ENCODE measurements at regions not wholly inside any gene's neighbourhood (a gene's known extent, or its start where the extent isn't known, plus 50 kb on each side); places are given as distances from the start of the nearest gene placed in this dataset.
"Not testable (repeated sequence)": the region's sequence is repeated elsewhere in the genome, so short reads cannot be mapped to it uniquely, and the experiment has no call there.

DNA sequence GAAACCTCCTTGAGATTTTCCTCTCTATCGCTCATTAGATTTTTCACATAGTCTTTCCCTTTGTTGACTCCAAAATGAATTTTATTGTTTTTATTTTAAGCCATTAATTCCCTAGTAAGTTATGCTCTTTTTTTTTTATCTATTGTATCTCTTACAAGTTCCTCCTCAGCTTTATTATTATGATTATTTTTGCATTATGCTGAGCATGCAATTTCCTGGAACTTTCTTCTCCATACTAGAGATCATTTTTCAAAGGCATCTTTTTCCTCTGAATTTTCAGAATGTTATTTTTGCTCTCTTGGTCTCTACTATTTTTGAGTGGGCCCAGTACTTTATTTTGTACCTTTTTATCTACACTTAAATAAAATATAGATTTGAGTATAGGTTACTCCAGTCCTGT, 376.6 kb upstream of the SEMA6A start:
- no peaks in the 10 kb centered on the region for H3K36me3 ChIP-seq
- H3K27ac ChIP-seq = no peak overlapping the region
- no peak for TF ChIP-seq POLR2AphosphoS5 (IDR thresholded peaks at IDR 0.05)
- TF ChIP-seq, protein P1, sequence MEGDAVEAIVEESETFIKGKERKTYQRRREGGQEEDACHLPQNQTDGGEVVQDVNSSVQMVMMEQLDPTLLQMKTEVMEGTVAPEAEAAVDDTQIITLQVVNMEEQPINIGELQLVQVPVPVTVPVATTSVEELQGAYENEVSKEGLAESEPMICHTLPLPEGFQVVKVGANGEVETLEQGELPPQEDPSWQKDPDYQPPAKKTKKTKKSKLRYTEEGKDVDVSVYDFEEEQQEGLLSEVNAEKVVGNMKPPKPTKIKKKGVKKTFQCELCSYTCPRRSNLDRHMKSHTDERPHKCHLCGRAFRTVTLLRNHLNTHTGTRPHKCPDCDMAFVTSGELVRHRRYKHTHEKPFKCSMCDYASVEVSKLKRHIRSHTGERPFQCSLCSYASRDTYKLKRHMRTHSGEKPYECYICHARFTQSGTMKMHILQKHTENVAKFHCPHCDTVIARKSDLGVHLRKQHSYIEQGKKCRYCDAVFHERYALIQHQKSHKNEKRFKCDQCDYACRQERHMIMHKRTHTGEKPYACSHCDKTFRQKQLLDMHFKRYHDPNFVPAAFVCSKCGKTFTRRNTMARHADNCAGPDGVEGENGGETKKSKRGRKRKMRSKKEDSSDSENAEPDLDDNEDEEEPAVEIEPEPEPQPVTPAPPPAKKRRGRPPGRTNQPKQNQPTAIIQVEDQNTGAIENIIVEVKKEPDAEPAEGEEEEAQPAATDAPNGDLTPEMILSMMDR (IDR thresholded peaks at IDR 0.05 in 8 of 11, conservative IDR thresholded peaks at IDR 0.05 in 3 of 11) = no peak
- no peak for TF ChIP-seq POLR2A (IDR thresholded peaks at IDR 0.05)
- no peaks in the 10 kb centered on the region for H3K9me3 ChIP-seq
- intact Hi-C loops (cut with DNase I; ENCODE audit: low total_unique reads) = loop anchor here (10.0 kb wide), 1 partner anchor 366 kb away; no protein-coding TSS in a partner anchor
- no peak overlapping the region for H3K4me3 ChIP-seq
- no peaks in the 10 kb centered on the region for H3K27me3 ChIP-seq (replicated peaks in 1 of 7)
- peaks cover 0 to 4% (median 3%) of the 10 kb centered on the region in 6 donors for H3K4me1 ChIP-seq
- DNase-seq = no peak
- WGBS, 5 donors = 91 to 98% (median 96%) methylated on average over 1 of the region's 1 CpG

- no peaks in the 10 kb centered on the region for H3K9me3 ChIP-seq
- WGBS, 5 donors = 59 to 62% (median 60%) methylated on average over 15 of the region's 15 CpGs
- no peaks in the 10 kb centered on the region for H3K27me3 ChIP-seq (replicated peaks in 1 of 7)
- no peak overlapping the region for H3K4me3 ChIP-seq
- peak; percentile 82 for DNase-seq
- intact Hi-C loops (cut with DNase I; ENCODE audit: low total_unique reads) = loop anchor here (10.0 kb wide), 1 partner anchor 813 kb away; no protein-coding TSS in a partner anchor
- no peaks in the 10 kb centered on the region for H3K36me3 ChIP-seq
- TF ChIP-seq, protein P1 (IDR thresholded peaks at IDR 0.05 in 8 of 11, conservative IDR thresholded peaks at IDR 0.05 in 3 of 11) = peak in 10 of 11 experiments; percentile 12 to 77 (median 70)
- TF ChIP-seq POLR2AphosphoS5 (IDR thresholded peaks at IDR 0.05) = no peak
- peaks cover 0 to 4% (median 3%) of the 10 kb centered on the region in 6 donors for H3K4me1 ChIP-seq
- no peak overlapping the region for H3K27ac ChIP-seq
Measured at GRCh38 chr5:116947691-116948528, 373.3 kb upstream of the SEMA6A start.

DNA sequence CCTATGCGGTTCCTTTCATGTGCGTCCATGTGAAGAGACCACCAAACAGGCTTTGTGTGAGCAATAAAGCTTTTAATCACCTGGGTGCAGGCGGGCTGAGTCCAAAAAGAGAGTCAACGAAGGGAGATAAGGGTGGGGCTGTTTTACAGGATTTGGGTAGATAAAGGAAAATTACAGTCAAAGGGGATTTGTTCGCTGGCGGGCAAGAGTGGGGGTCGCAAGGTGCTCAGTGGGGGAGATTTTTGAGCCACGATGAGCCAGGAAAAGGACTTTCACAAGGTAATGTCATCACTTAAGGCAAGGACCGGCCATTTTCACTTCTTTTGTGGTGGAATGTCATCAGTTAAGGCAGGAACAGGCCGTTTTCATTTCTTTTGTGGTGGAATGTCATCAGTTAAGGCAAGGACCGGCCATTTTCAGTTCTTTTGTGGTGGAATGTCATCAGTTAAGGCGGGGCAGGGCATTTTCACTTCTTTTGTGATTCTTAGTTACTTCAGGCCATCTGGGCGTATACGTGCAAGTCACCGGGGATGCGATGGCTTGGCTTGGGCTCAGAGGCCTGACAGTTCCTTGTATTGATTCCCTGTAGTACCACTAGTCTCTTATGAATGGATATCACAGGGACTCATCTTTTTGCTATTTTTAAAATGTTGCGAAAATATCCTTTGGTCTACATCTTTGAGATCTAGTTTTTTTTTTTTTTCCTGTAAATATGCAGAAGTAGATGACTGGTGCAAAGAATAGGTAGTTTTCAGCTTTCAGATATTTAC, 371.2 kb upstream of the SEMA6A start:
- not testable (repeated sequence) for H3K4me3 ChIP-seq; H3K36me3 ChIP-seq; H3K4me1 ChIP-seq; H3K27ac ChIP-seq; H3K9me3 ChIP-seq; DNase-seq; H3K27me3 ChIP-seq (replicated peaks in 1 of 7)
- 84 to 96% (median 90%) methylated on average over 17 of the region's 17 CpGs for WGBS, 5 donors
- intact Hi-C loops (cut with DNase I; ENCODE audit: low total_unique reads) = loop anchor here (10.0 kb wide), 1 partner anchor 811 kb away; no protein-coding TSS in a partner anchor

GRCh38 chr5:116944183-116944582, 369.6 kb upstream of the SEMA6A start:
- intact Hi-C loops (cut with DNase I; ENCODE audit: low total_unique reads) = loop anchor here (10.0 kb wide), 1 partner anchor 809 kb away; no protein-coding TSS in a partner anchor
- WGBS, 5 donors = 66 to 79% (median 69%) methylated on average over 5 of the region's 5 CpGs
- TF ChIP-seq POLR2A (IDR thresholded peaks at IDR 0.05) (no peak), POLR2AphosphoS5 (IDR thresholded peaks at IDR 0.05) (no peak)
- TF ChIP-seq, protein P1 (IDR thresholded peaks at IDR 0.05 in 8 of 11, conservative IDR thresholded peaks at IDR 0.05 in 3 of 11) = no peak
- peaks cover 0 to 4% (median 3%) of the 10 kb centered on the region in 6 donors for H3K4me1 ChIP-seq
- no peak overlapping the region for H3K27ac ChIP-seq
- no peak for DNase-seq
- H3K4me3 ChIP-seq = no peak overlapping the region
- no peaks in the 10 kb centered on the region for H3K27me3 ChIP-seq (replicated peaks in 1 of 7)
- no peaks in the 10 kb centered on the region for H3K9me3 ChIP-seq
- no peaks in the 10 kb centered on the region for H3K36me3 ChIP-seq

Data from spleen (tissue), 11 donors.